Keratinocyte (primary cell): ENCODE measurements at regions not wholly inside any gene's neighbourhood (a gene's known extent, or its start where the extent isn't known, plus 50 kb on each side); places are given as distances from the start of the nearest gene placed in this dataset.

ENCODE experiments used
- DNase-seq: peaks from one replicate; pipeline ENCODE4 v3.0.0-alpha.2; 2011; ENCODE audit warnings: low read depth, missing footprints, low spot score
- FAIRE-seq: peaks from 2 replicates; lab custom pipeline; 2011; peaks lifted over from hg19 to GRCh38; lab: Jason Lieb, UNC
- H2AFZ ChIP-seq: 2 replicates; pipeline ENCODE4 v1.6.0; 2012; ENCODE audit warnings: low read length, control low read depth, inconsistent platforms; ENCODE audit not compliant: control insufficient read depth
- H3K27ac ChIP-seq: 2 replicates; pipeline ENCODE4 v1.5.1; 2011; ENCODE audit warnings: low read length; ENCODE audit not compliant: control insufficient read depth, insufficient read depth
- H3K27me3 ChIP-seq: 3 replicates; pipeline ENCODE4 v1.6.0; 2011; ENCODE audit warnings: low read length; ENCODE audit not compliant: control insufficient read depth, insufficient read depth; ENCODE audit errors: extremely low read depth
- H3K36me3 ChIP-seq, 2 experiments: 2 replicates in 1 of 2; 3 replicates in 1 of 2; pipeline ENCODE4 v1.5.1; 2011; ENCODE audit warnings: low read length in 2 of 2, mild to moderate bottlenecking in 1 of 2; ENCODE audit not compliant: control insufficient read depth in 2 of 2, insufficient read depth in 2 of 2; ENCODE audit errors: extremely low read depth in 1 of 2
- H3K4me1 ChIP-seq: 3 replicates; pipeline ENCODE4 v1.5.1; 2011; ENCODE audit warnings: low read length; ENCODE audit not compliant: control insufficient read depth, insufficient read depth; ENCODE audit errors: extremely low read depth
- H3K4me2 ChIP-seq: 3 replicates; pipeline ENCODE4 v1.6.0; 2011; ENCODE audit warnings: low read depth, low read length; ENCODE audit not compliant: control insufficient read depth, insufficient read depth; ENCODE audit errors: extremely low read depth
- H3K4me3 ChIP-seq, 3 experiments: fragments of 200-600 bp in 1 of 3; sonication (generic) in 1 of 3; 2 replicates in 2 of 3; 3 replicates in 1 of 3; pipeline ENCODE4 v1.5.1; 2011 to 2016; ENCODE audit warnings: low read length in 3 of 3, mild to moderate bottlenecking in 3 of 3, control low read depth in 2 of 3, inconsistent platforms in 1 of 3, low read depth in 1 of 3, mixed read lengths in 1 of 3, mixed run types in 1 of 3, moderate library complexity in 1 of 3; ENCODE audit not compliant: control insufficient read depth in 2 of 3, insufficient read depth in 2 of 3; ENCODE audit errors: extremely low read depth in 1 of 3
- H3K79me2 ChIP-seq: 2 replicates; pipeline ENCODE4 v1.6.0; 2012; ENCODE audit warnings: low read length; ENCODE audit not compliant: control insufficient read depth, insufficient read depth
- H3K9ac ChIP-seq: 3 replicates; pipeline ENCODE4 v1.6.0; 2011; ENCODE audit warnings: low read length; ENCODE audit not compliant: control insufficient read depth, insufficient read depth; ENCODE audit errors: extremely low read depth
- H3K9me1 ChIP-seq: 3 replicates; pipeline ENCODE4 v1.6.0; 2011; ENCODE audit warnings: low read length; ENCODE audit not compliant: control insufficient read depth, insufficient read depth; ENCODE audit errors: extremely low read depth
- H3K9me3 ChIP-seq: 2 replicates; pipeline ENCODE4 v1.5.1; 2012; ENCODE audit warnings: low read depth, low read length; ENCODE audit not compliant: control insufficient read depth
- H4K20me1 ChIP-seq: 3 replicates; pipeline ENCODE4 v1.6.0; 2011; ENCODE audit warnings: low read length; ENCODE audit not compliant: control insufficient read depth, insufficient read depth; ENCODE audit errors: extremely low read depth
- EZH2 ChIP-seq: IDR thresholded peaks from one replicate; pipeline ENCODE4 v1.6.1; 2012; ENCODE audit warnings: inconsistent platforms, mild to moderate bottlenecking, low read length, moderate library complexity
- dilution Hi-C: fragments of 300-500 bp; cut with MboI; formaldehyde crosslinking; loops from one replicate; pipeline ENCODE4 v1.7.0; 2020; ENCODE audit warnings: low sequenced_read_pairs; ENCODE audit not compliant: extremely low pct_ligation_motif_present
- TF ChIP-seq, protein P1 (sequence below), 3 experiments: IDR thresholded peaks in 1 of 3; conservative IDR thresholded peaks in 1 of 3; optimal IDR thresholded peaks in 1 of 3; 2 replicates in 2 of 3; 3 replicates in 1 of 3; pipeline versions ENCODE3 to v1.5.1; 2011; ENCODE audit warnings: low read length in 3 of 3, mild to moderate bottlenecking in 3 of 3, moderate library complexity in 2 of 3, control low read depth in 1 of 3, inconsistent platforms in 1 of 3; ENCODE audit not compliant: insufficient read depth in 2 of 3; ENCODE audit errors: extremely low read depth in 1 of 3

DNA sequence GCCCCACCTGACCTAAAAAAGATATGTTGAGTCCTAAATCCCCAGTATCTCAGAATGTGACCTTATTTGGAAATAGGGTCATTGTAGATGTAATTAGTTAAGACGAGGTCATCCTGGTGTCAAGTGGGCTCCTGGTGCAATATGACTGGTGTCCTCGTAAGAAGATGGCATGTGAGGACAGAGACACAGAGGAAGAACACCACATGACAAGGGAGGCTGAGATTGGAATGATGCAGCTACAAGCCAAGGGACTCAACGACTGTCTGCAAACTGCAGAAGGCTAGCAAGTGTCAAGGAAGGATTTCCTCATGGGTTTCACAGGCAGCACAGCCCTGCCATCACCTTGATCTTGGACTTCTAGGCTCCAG is 100.4 kb upstream of the DAP start:
- FAIRE-seq = no peak
- H3K4me3 ChIP-seq = no peak overlapping the region

DNA sequence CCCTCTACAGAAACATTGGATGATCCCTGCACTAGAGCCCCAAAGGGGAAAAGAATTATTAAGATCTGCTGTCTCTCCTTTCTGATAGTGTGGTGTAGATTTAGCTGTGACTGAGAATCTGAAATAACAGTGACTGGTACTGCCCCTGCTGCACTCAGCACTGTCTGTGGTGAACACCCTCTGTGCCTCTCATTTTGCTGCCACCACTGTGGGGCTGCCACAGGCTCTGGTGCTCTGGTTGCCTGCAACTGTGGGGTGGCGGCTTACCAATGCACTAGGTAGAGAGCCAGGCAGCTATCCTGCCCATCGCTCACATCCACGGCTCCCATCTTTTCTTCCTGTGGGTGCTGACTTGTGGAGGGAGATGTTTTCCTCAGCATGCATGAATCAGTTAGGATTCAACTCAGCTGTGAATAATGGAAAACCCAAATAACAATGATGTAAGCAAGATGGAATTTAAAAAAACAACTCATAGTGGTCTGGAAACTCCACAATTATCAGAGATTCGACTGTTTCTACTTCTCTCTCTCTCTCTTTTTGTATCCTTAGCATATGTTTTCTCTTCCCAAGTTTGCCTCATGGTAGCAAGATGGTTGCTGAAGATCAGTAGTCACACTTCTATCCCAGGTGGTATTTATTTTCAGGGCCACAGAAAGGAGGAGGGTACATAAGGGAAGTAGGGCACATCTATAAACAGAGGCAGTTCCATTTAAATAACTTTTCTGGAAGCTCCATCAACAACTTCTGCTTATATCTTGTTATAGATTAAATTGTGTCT is 99.8 kb upstream of the DAP start:
- H3K9me1 ChIP-seq = no peaks in the 10 kb centered on the region
- H3K4me1 ChIP-seq = no peaks in the 10 kb centered on the region
- DNase-seq (no peak), FAIRE-seq (no peak)
- H3K9ac ChIP-seq = no peak overlapping the region
- H3K27ac ChIP-seq = no peak overlapping the region
- no peaks in the 10 kb centered on the region for H4K20me1 ChIP-seq
- dilution Hi-C loops = no loop called here
- peaks cover 3% of the 10 kb centered on the region for H3K27me3 ChIP-seq
- no peaks in the 10 kb centered on the region for H3K9me3 ChIP-seq
- TF ChIP-seq EZH2 = no peak
- TF ChIP-seq, protein P1, sequence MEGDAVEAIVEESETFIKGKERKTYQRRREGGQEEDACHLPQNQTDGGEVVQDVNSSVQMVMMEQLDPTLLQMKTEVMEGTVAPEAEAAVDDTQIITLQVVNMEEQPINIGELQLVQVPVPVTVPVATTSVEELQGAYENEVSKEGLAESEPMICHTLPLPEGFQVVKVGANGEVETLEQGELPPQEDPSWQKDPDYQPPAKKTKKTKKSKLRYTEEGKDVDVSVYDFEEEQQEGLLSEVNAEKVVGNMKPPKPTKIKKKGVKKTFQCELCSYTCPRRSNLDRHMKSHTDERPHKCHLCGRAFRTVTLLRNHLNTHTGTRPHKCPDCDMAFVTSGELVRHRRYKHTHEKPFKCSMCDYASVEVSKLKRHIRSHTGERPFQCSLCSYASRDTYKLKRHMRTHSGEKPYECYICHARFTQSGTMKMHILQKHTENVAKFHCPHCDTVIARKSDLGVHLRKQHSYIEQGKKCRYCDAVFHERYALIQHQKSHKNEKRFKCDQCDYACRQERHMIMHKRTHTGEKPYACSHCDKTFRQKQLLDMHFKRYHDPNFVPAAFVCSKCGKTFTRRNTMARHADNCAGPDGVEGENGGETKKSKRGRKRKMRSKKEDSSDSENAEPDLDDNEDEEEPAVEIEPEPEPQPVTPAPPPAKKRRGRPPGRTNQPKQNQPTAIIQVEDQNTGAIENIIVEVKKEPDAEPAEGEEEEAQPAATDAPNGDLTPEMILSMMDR (optimal IDR thresholded peaks at IDR 0.05 in 1 of 3, IDR thresholded peaks at IDR 0.05 in 1 of 3, conservative IDR thresholded peaks at IDR 0.05 in 1 of 3; ENCODE audit: extremely low read depth in 1 of 3, insufficient read depth in 2 of 3, low read length in 3 of 3) = no peak
- H2AFZ ChIP-seq = no peak overlapping the region
- no peaks in the 10 kb centered on the region for H3K79me2 ChIP-seq
- no peak overlapping the region for H3K4me3 ChIP-seq
- no peak overlapping the region for H3K4me2 ChIP-seq
- no peaks in the 10 kb centered on the region for H3K36me3 ChIP-seq

More for the DNA sequence above, 100.4 kb upstream of the DAP start:
- Histone ChIP-seq H3K27me3 (peaks cover 3% of the 10 kb centered on the region), H3K79me2 (no peaks in the 10 kb centered on the region), H3K4me1 (no peaks in the 10 kb centered on the region), H4K20me1 (no peaks in the 10 kb centered on the region), H3K9ac (no peak overlapping the region), H3K9me1 (no peaks in the 10 kb centered on the region), H2AFZ (no peak overlapping the region), H3K36me3 (no peaks in the 10 kb centered on the region), H3K4me2 (no peak overlapping the region), H3K27ac (no peak overlapping the region), H3K9me3 (no peaks in the 10 kb centered on the region)
- no peak for TF ChIP-seq EZH2
- TF ChIP-seq, protein P1 (optimal IDR thresholded peaks at IDR 0.05 in 1 of 3, IDR thresholded peaks at IDR 0.05 in 1 of 3, conservative IDR thresholded peaks at IDR 0.05 in 1 of 3; ENCODE audit: extremely low read depth in 1 of 3, insufficient read depth in 2 of 3, low read length in 3 of 3) = no peak
- no peak for DNase-seq
- dilution Hi-C loops = no loop called here
